Thyroid gland (tissue), 4 donors: ENCODE measurements at regions not wholly inside any gene's neighbourhood (a gene's known extent, or its start where the extent isn't known, plus 50 kb on each side); places are given as distances from the start of the nearest gene placed in this dataset.

Experiments used
- DNase-seq, 2 donors: peaks; one replicate each; pipeline ENCODE4 v3.0.0-alpha.2; 2019
- H3K27ac ChIP-seq, 3 donors: fragments of 200-600 bp; sonication (generic); 1 replicate in 2 of 3; 2 replicates in 1 of 3; pipeline ENCODE4 v1.5.1; 2016 to 2019; ENCODE audit warnings: mild to moderate bottlenecking in 1 of 3, moderate library complexity in 1 of 3
- H3K27me3 ChIP-seq: fragments of 200-600 bp; sonication (generic); one replicate; pipeline ENCODE4 v1.5.1; 2019
- H3K36me3 ChIP-seq, 2 donors: fragments of 200-600 bp; sonication (generic); one replicate each; pipeline ENCODE4 v1.5.1; 2016 to 2019
- H3K4me1 ChIP-seq, 2 donors: fragments of 200-600 bp; sonication (generic); one replicate each; pipeline ENCODE4 v1.5.1; 2017 to 2019
- H3K4me3 ChIP-seq, 3 donors: fragments of 200-600 bp; sonication (generic); replicated peaks in 1 of 3; 1 replicate in 2 of 3; 2 replicates in 1 of 3; pipeline ENCODE4 v1.5.1; 2016; ENCODE audit warnings: mild to moderate bottlenecking in 1 of 3
- H3K9me3 ChIP-seq: fragments of 200-600 bp; sonication (generic); one replicate; pipeline ENCODE4 v1.5.1; 2017
- POLR2A ChIP-seq, 2 donors: fragments of 450-650 bp; IDR thresholded peaks; one replicate each; pipeline ENCODE4 v1.6.1; 2017; ENCODE audit warnings: antibody characterized with exemption in 2 of 2, mild to moderate bottlenecking in 2 of 2, moderate library complexity in 1 of 2
- WGBS, 2 donors: methylation state at CpG; one replicate each; pipeline ENCODE4 v1.1.5; 2017; 5-methylcytosine and 5-hydroxymethylcytosine counted together
- intact Hi-C: fragments of 100-400 bp; cut with DNase I; formaldehyde crosslinking; loops from one replicate; pipeline ENCODE4 v1.15.1; 2023
- TF ChIP-seq, protein P1 (sequence below), 6 experiments: fragments of 200-600 bp in 3 of 6; fragments of 450-650 bp in 3 of 6; sonication (generic) in 3 of 6; IDR thresholded peaks; one replicate each; pipeline ENCODE4 v1.5.1; 2016 to 2019; ENCODE audit warnings: antibody characterized with exemption in 6 of 6, mild to moderate bottlenecking in 2 of 6, inconsistent platforms in 1 of 6, moderate library complexity in 1 of 6

DNA sequence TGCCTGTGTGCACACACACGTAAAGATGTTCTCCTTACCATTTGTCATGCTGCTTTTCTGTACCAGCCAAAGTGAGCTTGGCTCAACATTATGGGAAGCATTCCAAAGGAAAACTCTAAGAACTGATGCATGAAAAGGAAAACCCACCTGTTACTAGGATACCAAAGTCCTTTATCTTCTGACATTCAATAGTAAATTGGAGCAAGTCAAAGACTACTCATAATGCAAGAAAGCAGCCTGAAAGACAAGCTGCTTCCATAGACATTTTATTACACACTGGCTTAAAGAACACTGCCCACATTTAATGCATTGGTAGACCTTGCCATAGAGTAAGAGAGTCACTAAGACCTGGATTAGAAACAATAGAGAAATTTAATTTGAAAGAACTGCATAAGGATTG is 159.0 kb downstream of the LRIG3 start:
- no peak for DNase-seq
- no peaks in the 10 kb centered on the region for H3K36me3 ChIP-seq
- no peaks in the 10 kb centered on the region for H3K4me1 ChIP-seq
- TF ChIP-seq POLR2A (IDR thresholded peaks at IDR 0.05) = no peak
- TF ChIP-seq, protein P1, sequence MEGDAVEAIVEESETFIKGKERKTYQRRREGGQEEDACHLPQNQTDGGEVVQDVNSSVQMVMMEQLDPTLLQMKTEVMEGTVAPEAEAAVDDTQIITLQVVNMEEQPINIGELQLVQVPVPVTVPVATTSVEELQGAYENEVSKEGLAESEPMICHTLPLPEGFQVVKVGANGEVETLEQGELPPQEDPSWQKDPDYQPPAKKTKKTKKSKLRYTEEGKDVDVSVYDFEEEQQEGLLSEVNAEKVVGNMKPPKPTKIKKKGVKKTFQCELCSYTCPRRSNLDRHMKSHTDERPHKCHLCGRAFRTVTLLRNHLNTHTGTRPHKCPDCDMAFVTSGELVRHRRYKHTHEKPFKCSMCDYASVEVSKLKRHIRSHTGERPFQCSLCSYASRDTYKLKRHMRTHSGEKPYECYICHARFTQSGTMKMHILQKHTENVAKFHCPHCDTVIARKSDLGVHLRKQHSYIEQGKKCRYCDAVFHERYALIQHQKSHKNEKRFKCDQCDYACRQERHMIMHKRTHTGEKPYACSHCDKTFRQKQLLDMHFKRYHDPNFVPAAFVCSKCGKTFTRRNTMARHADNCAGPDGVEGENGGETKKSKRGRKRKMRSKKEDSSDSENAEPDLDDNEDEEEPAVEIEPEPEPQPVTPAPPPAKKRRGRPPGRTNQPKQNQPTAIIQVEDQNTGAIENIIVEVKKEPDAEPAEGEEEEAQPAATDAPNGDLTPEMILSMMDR (IDR thresholded peaks at IDR 0.05) = no peak
- no peak overlapping the region for H3K27ac ChIP-seq
- H3K9me3 ChIP-seq = no peaks in the 10 kb centered on the region
- intact Hi-C loops = no loop called here
- no peaks in the 10 kb centered on the region for H3K27me3 ChIP-seq
- no peak overlapping the region for H3K4me3 ChIP-seq
- WGBS, 2 donors = 70 to 86% methylated on average over 1 of the region's 1 CpG

GRCh38 chr12:58764100-58764953 is 156.0 kb downstream of the LRIG3 start:
- TF ChIP-seq POLR2A (IDR thresholded peaks at IDR 0.05) = no peak
- TF ChIP-seq, protein P1 (IDR thresholded peaks at IDR 0.05) = no peak
- 52 to 55% methylated on average over 6 of the region's 6 CpGs for WGBS, 2 donors
- Histone ChIP-seq H3K36me3 (no peaks in the 10 kb centered on the region), H3K4me3 (no peak overlapping the region), H3K4me1 (no peaks in the 10 kb centered on the region), H3K27ac (no peak overlapping the region), H3K9me3 (no peaks in the 10 kb centered on the region), H3K27me3 (no peaks in the 10 kb centered on the region)
- intact Hi-C loops = no loop called here
- peak; percentile 53 to 65 for DNase-seq

DNA sequence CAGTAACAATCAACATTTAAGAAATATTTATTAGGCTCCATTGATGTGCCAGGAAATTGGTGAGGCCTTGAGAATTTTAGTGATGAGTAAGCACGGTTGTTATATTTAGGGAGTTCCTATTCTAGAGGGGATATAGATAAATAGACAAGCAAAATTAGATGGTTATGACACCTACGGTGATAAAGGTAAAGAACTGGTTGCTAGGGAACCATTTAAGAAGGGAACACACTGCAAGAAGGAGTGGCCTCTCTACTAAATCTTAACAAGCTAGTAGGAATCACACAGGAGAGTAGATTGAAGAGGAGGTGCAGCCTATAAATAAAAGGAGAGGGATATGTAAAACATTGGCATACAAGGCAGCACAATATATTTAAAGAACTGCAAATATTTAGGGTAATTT is 155.2 kb downstream of the LRIG3 start:
- WGBS, 2 donors = 57 to 59% methylated on average over 2 of the region's 2 CpGs
- H3K4me3 ChIP-seq = no peak overlapping the region
- TF ChIP-seq POLR2A (IDR thresholded peaks at IDR 0.05) = no peak
- TF ChIP-seq, protein P1 (IDR thresholded peaks at IDR 0.05) = no peak

DNA sequence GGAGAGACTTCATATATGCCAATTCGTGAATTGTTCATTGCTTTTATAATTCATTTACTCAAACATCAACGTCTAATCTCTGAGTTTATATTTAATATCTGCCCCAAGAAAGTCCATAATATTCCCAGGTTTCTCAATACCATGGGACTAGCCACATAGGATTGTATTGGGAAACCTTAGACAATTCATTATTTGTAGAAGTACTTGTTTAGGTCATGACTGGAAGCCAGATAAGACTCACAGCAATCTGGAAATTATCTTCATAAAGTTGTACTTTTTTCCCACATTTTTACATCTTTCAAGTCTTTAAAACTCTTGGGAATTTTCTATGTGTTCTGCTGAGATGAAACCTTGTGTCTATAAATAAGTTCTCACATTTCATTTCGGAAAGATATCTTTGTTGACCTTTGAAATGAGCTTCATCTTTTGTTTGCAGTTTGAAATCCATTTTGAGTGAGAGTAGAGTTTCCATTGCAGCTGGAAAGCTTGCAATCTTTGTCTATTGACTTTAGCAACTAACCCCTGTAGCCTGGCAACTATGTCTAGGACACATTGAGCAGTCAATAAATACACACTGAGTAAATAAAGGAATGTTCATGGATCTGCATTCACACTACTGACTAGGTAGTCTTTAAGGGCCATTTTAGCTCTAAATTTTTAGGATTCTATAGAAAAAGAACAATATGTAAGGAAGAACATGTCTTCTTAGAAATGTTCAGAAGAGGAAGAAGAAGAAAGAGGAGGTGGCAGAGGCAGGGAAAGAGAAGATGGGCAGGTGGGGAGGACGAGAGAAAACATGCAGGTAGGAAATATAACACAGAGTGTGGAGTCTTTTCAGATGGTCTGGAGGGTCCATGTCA is 154.4 kb downstream of the LRIG3 start:
- Histone ChIP-seq H3K9me3 (no peaks in the 10 kb centered on the region), H3K4me3 (no peak overlapping the region), H3K27me3 (no peaks in the 10 kb centered on the region), H3K36me3 (no peaks in the 10 kb centered on the region), H3K27ac (no peak overlapping the region), H3K4me1 (no peaks in the 10 kb centered on the region)
- intact Hi-C loops = no loop called here
- no peak for DNase-seq
- WGBS, 2 donors = 75 to 77% methylated on average over 4 of the region's 4 CpGs
- TF ChIP-seq, protein P1 (IDR thresholded peaks at IDR 0.05) = no peak
- TF ChIP-seq POLR2A (IDR thresholded peaks at IDR 0.05) = no peak

More for the DNA sequence above, 155.2 kb downstream of the LRIG3 start:
- Histone ChIP-seq H3K9me3 (no peaks in the 10 kb centered on the region), H3K27ac (no peak overlapping the region), H3K4me1 (no peaks in the 10 kb centered on the region), H3K27me3 (no peaks in the 10 kb centered on the region), H3K36me3 (no peaks in the 10 kb centered on the region)
- intact Hi-C loops = no loop called here
- no peak for DNase-seq

- H3K27ac ChIP-seq = no peak overlapping the region
- no peaks in the 10 kb centered on the region for H3K36me3 ChIP-seq
- H3K4me1 ChIP-seq = no peaks in the 10 kb centered on the region
- no peak overlapping the region for H3K4me3 ChIP-seq
- H3K9me3 ChIP-seq = no peaks in the 10 kb centered on the region
- WGBS, 2 donors = 60% methylated on average over 3 of the region's 3 CpGs
- TF ChIP-seq, protein P1 (IDR thresholded peaks at IDR 0.05) = no peak
- TF ChIP-seq POLR2A (IDR thresholded peaks at IDR 0.05) = no peak
- DNase-seq = no peak
- intact Hi-C loops = no loop called here
- H3K27me3 ChIP-seq = no peaks in the 10 kb centered on the region
These were observed 153.8 kb downstream of the LRIG3 start for GRCh38 chr12:58766513-58766870.
